ENCODE measurements at regions not wholly inside any gene's neighbourhood (a gene's known extent, or its start where the extent isn't known, plus 50 kb on each side); places are given as distances from the start of the nearest gene placed in this dataset.
A peak's percentile ranks its signal among the peaks of the same experiment; 100 is the strongest.

GRCh38 chr13:89695343-89696257 is 1651.9 kb upstream of the MIR17HG start:
- peak; percentile 2 for DNase-seq (ENCODE audit: low read depth, low spot score)

DNA sequence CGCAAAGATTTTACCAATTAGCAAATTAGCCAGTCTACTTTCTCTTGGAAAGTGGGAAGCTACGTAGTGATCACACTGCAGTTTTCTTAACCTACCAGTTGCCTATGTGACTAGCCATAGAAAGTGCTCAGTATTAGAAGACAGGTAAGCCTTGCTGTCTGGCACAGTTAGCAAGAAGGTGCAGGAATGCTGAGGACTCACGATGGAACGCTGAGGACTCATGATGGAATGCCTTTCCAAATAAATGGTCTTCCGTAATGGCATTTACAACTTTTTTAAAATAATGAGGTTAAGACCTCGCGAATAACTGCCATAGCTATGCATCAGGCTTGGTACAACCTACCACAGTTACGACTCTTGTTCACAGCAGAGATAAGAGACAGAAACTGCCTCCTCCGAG is 1645.6 kb upstream of the MIR17HG start:
- DNase-seq (ENCODE audit: low read depth, low spot score): no peak

DNA sequence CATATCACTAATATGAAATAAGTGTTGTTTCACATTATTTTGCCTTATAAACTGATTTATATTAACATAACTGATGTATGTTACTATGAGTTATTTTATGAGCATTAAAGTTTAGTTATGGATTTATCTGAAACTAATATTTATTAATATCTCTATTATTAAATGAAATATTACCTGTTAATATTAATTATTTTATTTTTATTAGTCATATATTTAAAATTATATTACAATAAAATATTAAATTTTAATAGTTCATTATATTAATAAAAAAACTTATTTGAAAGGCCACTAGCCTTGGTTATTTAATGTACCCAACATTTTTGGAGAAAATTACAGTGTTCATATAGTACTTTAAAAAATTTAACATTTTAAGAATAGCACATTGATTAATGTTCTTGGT is 1643.4 kb upstream of the MIR17HG start:
- DNase-seq (ENCODE audit: low read depth, low spot score): no peak

- DNase-seq (ENCODE audit: low read depth, low spot score): no peak
Measured at GRCh38 chr13:89708013-89708412, 1639.5 kb upstream of the MIR17HG start.

DNA sequence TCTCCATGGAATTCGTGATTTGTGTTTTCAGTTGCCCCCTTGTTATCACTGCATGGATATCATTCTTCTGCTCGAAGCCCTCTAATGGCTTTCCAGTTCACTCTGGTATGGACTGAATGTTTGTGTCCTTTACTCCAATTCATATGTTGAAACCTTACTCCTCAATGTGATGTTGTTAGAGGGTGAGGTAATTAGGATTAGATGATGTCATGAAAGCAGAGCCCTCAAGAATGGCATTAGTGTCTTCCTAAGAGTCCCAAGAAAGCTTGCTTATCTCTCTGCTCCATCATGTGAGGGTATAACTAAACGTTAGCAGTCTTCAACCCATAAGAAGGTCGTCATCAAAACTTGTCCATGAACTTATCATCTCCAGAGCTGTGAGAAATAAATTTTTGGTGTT is 1626.3 kb upstream of the MIR17HG start:
- no peak for DNase-seq (ENCODE audit: low read depth, low spot score)

GRCh38 chr13:89726690-89727435 is 1620.6 kb upstream of the MIR17HG start:
- DNase-seq (ENCODE audit: low read depth, low spot score): no peak

- no peak for DNase-seq (ENCODE audit: low read depth, low spot score)
Measured at GRCh38 chr13:89733829-89734228, 1613.7 kb upstream of the MIR17HG start.

DNA sequence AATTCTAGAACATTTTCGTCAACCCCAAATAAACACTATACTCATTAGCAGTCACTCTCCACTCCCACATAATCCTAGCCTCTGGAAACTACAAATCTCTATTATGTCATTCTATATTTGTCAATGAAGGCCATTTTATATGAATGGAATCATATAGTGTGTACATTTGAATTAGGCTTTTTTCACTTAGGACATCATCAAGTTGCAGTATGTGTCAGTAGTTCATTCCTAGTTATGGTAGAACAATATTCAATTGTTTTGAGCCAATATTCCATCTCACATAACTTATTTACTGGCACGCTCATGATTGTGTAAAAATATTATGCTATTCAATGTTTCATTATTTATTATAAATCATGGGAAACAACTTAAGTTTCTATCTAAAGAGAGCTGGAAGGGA is 1610.4 kb upstream of the MIR17HG start:
- DNase-seq (ENCODE audit: low read depth, low spot score): no peak

GRCh38 chr13:89738072-89738471 is 1609.4 kb upstream of the MIR17HG start:
- no peak for DNase-seq (ENCODE audit: low read depth, low spot score)

DNA sequence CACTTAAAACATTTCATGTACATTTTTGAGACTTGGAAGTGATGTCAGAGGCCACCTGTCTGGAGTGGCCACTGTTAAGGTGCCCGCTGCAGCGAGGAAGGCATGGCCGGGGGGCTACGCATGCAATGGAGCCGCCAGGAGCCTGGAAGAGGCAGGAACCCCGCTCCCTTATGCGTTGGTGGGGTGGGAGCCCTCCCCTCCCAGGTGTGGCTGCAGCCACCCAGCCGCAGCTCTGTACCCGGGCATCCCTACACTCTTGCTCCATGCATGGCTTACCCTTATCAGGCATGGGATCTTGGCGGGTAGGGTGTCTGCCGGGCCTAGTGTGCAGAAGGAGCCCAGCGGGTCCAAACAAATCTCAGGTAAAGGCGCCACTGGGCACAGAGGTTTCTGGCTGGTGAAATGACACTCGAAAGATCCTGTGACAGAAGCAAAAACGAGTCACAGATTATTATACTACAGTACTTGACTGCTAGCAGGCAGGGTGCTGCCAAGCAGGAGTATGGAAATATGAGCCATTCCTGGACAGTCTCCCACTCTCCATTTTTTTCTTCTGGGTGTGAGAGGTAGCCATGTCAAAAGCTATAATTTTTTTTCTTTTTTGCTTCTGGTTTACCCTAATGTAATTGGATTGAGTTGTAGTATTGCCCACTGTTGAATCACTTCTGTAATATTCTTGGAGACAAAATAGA is 1606.3 kb upstream of the MIR17HG start:
- DNase-seq (ENCODE audit: low read depth, low spot score): no peak

- no peak for DNase-seq (ENCODE audit: low read depth, low spot score)
Measured at GRCh38 chr13:89746554-89746953, 1600.9 kb upstream of the MIR17HG start.

- DNase-seq (ENCODE audit: low read depth, low spot score): no peak
Measured at GRCh38 chr13:89748716-89749115, 1598.8 kb upstream of the MIR17HG start.

- DNase-seq (ENCODE audit: low read depth, low spot score): no peak
Measured at GRCh38 chr13:89749888-89750287, 1597.6 kb upstream of the MIR17HG start.

DNA sequence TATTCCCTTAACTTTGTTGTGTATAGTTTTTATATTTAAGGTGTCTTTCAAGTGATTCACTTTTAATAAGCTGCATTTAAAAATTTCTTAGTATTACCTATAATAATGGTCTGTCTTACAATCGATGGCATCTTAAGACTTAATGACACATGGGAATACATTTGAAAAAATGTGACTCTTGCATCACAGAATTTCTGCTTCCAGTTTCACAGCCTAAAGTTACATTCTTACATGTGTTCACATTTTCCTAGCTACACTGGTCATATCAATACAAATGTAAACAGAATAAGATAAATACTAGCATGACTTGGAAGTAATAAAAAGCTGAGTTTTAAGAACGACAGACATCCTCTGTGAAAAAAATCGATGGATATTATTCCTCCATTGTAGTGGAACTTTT is 1597.1 kb upstream of the MIR17HG start:
- no peak for DNase-seq (ENCODE audit: low read depth, low spot score)

DNA sequence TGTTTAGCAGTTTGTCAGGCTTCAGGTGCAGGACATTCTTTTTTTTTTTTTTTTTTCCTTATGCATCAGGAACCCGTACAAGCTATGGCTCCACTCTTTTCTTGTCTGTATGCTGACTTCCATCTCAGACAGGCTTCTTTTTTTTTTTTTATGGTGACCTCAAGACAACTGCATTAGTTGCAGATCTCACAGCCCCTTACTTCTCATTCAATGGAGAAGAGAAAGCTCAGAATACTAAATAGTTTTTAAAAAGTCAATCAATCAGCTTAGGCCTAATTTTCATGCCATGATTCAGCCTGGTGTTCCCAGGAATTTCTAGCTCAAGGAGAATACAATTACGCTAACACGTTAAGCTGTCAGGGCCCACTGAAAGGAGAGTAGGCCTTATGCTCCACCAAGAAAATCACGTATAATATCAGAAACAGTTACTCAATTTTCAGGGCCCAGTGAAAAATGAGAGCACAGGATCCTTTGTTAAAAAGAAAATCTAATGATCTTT is 1596.0 kb upstream of the MIR17HG start:
- DNase-seq (ENCODE audit: low read depth, low spot score): no peak

GRCh38 chr13:89752394-89752793 is 1595.1 kb upstream of the MIR17HG start:
- no peak for DNase-seq (ENCODE audit: low read depth, low spot score)

DNA sequence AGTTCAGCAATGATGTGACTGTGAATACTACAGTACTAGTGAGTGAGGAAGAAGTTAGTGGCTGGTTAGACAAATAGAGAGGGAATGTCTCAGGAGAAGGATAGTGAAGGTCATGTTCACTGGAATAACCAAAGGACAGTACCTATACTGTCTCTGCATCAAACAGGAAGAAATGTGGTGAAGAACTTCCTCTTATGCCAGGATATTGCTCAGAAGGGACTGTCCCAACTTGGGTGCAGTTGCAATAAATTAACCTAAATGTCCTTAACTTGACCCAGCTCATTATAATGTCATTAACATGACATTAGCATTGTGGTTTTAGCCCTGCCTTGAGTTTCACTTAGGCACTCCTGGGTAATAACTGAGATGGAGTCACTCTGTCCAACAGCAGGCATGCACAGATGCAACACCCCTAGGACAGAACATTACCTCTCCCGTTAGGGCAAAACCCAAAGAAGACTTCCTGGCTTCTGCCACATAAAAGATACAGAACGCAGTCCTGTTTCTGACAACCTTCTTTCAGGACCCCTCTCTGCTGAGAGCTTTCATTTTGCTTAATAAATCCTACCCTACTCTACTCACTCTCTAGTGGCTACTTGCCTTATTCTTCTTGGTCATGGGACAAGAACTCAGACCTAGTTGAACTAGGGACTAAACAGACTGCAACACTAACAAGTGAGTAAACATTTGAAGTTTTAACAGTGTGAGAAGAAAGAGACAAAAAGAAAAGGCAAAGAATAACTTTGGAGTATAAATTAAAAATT is 1591.6 kb upstream of the MIR17HG start:
- no peak for DNase-seq (ENCODE audit: low read depth, low spot score)

DNA sequence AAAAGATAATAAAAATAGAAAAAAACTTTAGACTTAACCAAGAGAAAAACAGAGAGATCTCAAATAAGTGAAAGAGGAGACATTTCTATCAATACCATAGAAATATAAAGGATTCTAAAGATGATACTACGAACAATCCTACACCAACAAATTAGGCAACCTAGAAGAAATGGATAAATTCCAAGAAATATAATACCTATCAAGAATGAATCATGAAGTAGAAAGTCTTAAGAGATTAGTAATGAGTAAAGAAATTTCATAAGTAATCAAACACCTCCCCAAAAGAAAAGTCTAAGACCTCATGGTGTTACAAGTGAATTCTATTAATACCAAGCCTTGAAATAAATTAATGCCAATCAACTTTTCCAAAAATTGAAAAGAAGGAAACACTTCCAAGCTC is 1584.5 kb upstream of the MIR17HG start:
- no peak for DNase-seq (ENCODE audit: low read depth, low spot score)

DNA sequence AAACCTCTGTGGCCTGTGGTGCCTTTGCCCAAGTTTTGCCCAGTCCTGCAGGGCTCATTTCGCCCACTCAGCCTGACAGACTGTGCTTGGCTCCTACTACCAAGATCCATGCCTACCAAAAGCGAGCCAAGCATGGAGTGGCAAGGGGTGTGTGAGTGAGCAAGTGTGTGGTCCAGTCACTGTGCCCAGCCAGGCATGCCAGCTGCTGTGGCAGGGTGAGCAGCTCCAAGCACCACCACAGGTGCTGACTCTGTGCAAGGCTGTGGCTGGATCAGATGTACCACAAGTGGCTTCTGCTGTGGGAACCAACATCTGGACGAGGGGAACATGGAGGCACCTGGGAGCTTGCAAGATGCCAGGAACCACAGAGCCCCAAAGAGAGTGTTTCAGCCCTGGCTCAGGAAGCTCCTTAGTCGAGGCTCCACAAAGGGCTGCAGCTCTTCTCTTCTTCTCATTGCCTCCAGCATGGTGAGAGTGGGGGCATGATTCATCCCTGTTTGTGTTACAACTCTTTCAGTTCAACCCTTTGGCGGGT is 1564.2 kb upstream of the MIR17HG start:
- DNase-seq (ENCODE audit: low read depth, low spot score): no peak

DNA sequence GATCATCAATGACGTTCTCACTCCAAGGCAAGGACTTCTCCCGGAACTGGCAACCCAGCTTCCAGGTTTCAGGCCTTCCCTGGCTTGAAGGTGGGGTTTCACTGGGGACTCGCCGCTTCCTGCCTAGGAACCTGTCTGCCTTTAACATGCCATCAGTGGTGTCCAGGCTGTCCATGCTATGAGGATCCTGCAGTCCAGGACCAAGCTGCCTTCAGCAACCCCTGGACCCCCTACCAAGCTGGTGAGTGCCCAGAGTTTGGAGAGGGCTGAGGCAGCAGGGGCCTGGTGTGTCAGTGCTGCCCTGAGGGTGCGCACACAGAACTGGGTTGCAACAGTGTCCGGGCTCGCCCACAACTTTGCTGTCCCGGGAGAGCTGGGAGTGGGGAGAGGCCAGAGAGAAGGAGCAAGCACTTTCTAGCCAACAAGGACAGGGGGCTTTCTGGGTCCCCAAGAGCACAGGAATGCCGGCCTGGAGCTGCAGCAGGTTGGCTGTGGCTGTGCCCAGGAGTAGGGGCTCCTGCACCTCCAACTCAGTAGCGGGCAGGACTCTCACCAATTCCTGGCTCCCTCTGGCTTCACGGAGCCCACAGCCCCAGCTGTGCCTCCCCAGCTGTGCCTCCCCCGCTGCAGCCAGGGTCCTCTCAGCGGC is 1563.2 kb upstream of the MIR17HG start:
- no peak for DNase-seq (ENCODE audit: low read depth, low spot score)

DNA sequence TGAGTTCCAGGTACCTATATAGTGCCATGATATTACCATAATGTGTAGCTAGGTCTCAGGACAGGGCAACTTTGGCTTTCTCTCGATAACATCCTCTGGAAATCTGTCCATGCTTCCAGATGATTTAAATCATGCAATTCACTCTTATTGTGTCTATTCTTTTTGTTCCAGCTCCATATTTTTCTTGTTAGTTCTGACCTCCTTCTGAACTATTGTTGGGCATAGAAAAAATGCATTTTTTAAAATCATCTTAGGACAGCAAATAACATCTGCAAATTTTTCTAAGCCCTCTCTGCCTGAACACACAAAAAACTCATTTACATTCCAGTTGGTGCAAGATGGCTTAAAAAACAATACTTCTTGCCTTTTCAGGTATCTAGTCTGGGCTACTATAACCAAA is 1561.0 kb upstream of the MIR17HG start:
- DNase-seq (ENCODE audit: low read depth, low spot score): no peak
